GM11168 (cell line): ENCODE measurements at regions not wholly inside any gene's neighbourhood (a gene's known extent, or its start where the extent isn't known, plus 50 kb on each side); places are given as distances from the start of the nearest gene placed in this dataset.
"Not testable (repeated sequence)": the region's sequence is repeated elsewhere in the genome, so short reads cannot be mapped to it uniquely, and the experiment has no call there.

ENCODE experiments used
- in situ Hi-C: fragments of 300-500 bp; cut with MboI; formaldehyde crosslinking; loops from one replicate; pipeline ENCODE4 v1.12.0; 2022; ENCODE audit warnings: low sequenced_read_pairs; ENCODE audit not compliant: unreplicated experiment

DNA sequence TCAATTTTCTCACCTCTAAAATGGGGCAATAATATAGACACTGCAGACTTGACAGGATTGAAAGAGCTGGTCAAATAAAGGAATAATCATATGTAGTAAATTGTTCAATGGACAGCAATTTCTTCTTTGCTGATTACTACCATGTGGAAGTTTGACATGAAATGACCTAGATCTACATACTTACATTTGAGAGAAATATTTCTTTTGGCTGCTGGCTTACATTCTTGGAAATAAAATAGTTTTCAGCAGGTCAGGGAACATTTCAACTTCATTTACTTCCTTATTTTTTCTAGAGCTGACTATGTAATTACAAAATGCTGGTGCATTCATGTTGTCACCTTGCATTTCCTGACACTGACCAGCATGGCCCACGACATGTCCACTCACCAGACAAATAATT lies 294.6 kb upstream of the MIR17HG start:
- in situ Hi-C loops = no loop called here

DNA sequence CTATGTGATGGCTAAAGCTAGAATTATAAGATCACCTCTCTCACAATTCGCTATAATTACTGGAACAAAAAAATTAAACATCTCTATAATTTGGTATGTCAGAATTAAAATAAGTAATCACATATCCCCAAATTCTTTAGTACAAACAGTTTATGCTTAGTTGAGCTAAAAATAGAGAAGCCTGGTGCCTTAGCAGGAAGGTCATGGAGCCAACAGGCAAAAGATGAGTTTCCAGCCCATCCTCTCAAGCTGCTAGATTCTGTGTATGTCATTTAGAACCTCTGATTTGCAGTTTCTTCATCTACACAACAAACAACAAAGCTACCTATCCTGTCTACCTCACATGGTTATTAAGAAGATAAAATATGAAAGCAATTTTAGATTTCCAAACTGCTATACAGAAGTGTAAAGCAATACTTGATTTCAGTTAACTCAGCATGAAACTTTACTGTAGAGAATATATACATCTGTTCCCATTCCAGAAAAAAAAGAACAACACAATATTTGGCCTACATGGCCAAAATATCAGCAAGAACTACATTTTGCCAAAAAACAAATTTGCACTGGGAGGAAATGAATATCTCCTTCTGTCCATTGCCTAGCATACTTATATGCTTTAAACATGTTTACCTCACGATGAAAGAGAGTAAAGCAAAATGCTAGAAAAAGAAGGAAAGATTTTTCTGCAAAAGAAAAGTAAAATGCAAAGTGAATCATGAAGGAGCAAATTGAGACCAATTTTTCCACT lies 294.0 kb upstream of the MIR17HG start:
- in situ Hi-C loops = no loop called here

DNA sequence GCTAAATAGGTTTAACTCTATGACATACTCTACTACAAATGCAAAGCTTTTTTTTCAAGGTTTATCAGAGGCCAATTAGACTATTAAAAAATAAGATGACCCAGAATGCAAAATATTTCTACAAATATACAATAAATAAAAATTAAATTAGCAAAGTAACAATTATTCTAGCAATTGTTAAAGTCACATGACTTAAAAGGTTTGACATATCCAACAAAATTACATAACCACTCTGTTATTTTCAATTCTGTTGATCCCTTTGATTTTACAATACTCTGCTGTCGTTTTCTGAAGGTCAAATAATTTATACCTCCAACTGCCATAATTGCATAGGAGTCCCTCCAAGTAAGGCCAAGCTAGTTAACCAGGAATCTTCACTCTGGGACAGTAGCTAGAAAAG lies 292.6 kb upstream of the MIR17HG start:
- in situ Hi-C loops = no loop called here

DNA sequence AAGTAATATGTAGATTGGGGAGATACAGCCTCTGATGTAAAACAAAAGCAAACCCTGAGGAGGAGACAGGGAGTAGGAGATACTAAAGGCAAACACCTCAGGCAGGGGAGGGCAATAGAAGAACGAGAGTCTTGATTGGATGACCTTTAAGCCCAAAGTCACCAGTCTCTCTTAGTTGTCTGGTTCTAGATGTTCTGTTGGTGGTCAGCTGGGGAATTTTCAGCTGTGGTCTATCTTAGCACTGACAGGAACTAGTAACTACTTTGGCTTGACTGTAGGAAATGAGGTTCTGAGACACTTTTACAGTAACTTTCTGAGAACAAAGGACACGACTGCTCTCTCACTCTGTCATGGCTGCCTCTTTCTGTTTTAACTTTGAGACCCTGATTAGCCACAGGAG lies 290.7 kb upstream of the MIR17HG start:
- in situ Hi-C loops = no loop called here

GRCh38 chr13:91057507-91057906 lies 290.0 kb upstream of the MIR17HG start:
- in situ Hi-C loops = not testable (repeated sequence)

- in situ Hi-C loops = no loop called here
Observed at GRCh38 chr13:91058066-91058465, 289.4 kb upstream of the MIR17HG start.

DNA sequence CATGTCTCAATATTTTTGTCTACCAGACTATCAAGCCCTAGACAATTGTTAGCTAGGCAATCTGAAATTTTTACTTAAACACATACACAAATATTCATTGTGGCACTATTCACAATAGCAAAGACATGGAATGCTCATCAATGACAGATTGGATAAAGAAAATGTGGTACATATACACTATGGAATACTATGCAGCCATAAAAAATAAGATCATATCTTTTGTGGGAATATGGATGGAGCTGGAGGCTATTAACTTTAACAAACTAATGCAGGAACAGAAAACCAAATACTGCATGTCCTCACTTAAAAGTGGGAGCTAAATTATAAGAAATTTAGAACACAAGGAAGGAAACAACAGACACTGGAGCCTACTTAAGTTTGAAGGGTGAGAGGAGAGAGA lies 288.6 kb upstream of the MIR17HG start:
- in situ Hi-C loops = no loop called here

GRCh38 chr13:91066745-91067144 lies 280.7 kb upstream of the MIR17HG start:
- in situ Hi-C loops = no loop called here

- in situ Hi-C loops = no loop called here
Observed at GRCh38 chr13:91072486-91072885, 275.0 kb upstream of the MIR17HG start.

DNA sequence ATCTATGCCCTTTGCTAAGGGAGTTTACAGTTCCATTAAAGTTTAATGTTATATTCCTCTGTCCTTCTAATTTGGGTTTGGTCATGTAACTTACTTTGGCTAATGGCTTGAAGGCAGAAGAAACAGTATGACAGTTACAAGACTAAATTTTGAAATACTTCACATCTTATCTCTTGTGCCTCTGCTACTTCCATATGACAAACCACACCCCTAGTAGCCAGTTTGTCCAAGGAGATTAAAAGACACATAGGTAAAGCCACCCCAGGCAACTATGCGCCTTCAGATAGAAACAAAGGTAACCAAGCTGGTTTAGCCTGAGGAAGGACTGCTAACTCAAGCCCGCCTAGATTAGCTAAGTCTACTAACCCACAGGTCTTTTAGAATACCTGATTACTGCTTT lies 273.4 kb upstream of the MIR17HG start:
- in situ Hi-C loops = no loop called here

- in situ Hi-C loops = no loop called here
Observed at GRCh38 chr13:91076830-91077229, 270.7 kb upstream of the MIR17HG start.

GRCh38 chr13:91078093-91078679 lies 269.3 kb upstream of the MIR17HG start:
- in situ Hi-C loops = no loop called here

DNA sequence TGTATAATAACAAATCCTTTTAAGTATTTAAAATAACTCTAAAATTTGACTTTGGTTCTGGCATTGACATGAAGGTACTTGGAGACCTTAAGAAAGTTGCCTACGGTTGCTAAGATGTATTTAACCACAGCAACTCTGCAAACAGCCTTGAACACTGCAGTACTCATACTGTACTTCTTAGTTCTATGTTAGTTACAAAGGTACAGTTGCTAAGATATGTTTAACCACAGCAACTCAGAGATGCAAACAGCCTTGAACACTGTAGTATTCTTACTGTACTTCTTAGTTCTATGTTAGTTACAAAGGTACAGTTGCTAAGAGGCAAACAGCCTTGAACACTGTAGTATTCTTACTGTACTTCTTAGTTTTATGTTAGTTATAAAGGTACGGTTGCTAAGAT lies 268.3 kb upstream of the MIR17HG start:
- in situ Hi-C loops = no loop called here

DNA sequence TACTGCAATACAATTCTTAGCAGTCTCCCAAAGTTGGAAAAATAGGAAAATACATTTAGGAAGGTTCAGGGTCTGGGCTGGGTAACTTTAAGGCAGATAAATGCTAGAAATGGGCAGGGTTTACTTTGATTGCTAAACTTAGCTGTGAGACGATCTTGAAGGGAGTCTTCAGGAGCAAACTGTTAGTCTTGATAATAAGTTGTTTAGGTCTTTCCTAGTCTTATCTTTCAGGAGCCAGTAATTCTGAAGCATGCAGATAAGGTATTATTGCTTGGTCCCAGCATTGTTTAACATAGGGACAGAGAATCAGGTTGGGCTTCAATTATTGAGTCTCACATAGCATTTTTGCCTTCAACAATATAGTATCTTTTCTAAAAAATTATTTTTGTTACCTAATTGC lies 262.4 kb upstream of the MIR17HG start:
- in situ Hi-C loops = no loop called here

DNA sequence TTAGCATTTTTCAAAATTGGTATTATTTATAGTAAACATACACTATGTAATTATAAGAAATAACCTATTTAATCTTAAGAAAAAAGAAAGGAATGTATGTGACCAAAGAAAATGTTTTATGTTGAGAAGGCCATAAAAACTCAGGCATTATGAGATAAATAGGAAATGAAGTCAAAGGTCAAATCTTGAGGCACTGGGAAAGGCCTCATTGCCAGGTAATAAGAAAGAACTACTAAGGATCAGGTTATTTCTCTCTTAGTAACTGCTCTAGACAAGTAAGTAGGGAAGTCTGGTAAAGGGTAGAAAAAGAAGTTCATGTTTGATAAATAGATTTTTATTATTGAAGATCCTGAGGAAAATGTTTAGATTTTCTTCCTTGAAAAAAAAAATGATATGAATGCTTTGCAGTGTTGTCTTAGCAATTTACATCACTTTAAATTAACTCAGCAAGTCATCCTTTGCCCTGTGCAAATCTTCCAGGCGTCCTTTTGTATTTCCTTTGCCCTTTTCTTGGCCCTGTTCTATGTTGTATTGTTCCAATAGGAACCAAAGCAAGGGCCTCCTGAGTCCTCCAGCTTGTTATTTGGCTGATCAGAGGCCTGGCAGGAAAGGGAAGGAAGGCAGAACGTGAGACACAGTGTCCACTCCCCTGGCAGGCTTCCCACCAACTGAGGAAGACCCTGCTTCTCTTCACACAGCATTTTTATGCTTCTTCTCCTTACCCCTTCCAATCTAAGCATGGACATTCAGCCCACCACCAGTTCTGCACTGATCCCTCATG lies 260.4 kb upstream of the MIR17HG start:
- in situ Hi-C loops = no loop called here

DNA sequence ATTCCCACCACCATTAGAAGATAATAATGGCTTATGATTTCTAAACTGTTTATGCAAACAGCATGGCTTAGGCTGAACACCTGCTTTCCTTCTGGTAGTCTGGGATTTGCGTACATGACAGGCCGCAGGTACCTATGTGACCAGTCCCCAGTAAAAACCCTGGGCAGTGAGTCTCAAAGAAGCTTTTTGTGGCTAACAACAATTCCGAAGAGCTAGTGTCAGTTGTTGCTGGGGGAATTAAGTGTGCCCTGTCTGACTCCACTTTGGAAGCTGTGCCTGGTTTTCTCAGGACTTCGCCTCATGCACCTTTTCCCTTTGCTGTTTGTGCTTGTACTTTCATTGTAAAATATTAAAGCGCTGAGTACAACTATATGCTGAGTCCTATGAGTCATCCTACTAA lies 250.2 kb upstream of the MIR17HG start:
- in situ Hi-C loops = no loop called here

DNA sequence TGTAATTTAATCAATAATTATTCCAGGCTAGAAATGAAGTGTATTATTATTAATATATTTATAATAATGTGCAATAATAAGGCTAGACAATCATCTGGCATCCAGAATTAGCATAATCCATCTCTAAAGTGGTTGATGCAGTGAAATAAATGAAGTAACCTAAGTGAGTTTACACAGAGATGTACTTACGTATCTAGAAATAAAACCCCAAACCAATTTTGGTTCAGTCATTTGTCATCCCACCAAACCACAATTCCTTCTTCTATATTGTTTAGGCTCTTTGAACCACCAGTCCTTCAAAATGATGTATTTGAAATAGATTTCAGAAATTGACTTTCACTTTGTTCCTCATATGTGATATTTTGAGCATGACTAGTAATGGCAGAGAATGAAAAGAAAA lies 247.6 kb upstream of the MIR17HG start:
- in situ Hi-C loops = no loop called here

- in situ Hi-C loops = no loop called here
Observed at GRCh38 chr13:91100944-91101343, 246.5 kb upstream of the MIR17HG start.

- in situ Hi-C loops = no loop called here
Observed at GRCh38 chr13:91101381-91101780, 246.1 kb upstream of the MIR17HG start.

- in situ Hi-C loops = no loop called here
Observed at GRCh38 chr13:91105270-91105669, 242.2 kb upstream of the MIR17HG start.

DNA sequence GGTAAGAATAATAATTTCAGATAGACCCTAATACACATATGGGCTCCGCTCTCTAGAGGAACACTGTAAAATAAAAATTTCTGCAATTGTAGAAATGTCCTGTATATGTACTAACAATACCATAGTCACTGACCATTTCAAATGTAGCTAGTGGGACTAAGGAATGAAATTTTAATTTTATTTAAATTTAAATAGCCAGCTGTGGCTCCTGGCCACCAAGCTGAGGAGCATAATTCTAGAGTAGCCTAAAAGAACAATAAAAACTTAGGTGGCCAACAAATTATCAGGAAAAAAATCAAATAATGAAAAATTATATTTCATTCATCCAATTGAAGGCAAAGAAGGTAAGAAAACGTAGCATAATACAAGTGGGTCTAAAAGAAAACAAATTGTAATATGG lies 240.9 kb upstream of the MIR17HG start:
- in situ Hi-C loops = no loop called here
